ENCODE measurements at regions not wholly inside any gene's neighbourhood (a gene's known extent, or its start where the extent isn't known, plus 50 kb on each side); places are given as distances from the start of the nearest gene placed in this dataset.

- TF ChIP-seq, protein P1, sequence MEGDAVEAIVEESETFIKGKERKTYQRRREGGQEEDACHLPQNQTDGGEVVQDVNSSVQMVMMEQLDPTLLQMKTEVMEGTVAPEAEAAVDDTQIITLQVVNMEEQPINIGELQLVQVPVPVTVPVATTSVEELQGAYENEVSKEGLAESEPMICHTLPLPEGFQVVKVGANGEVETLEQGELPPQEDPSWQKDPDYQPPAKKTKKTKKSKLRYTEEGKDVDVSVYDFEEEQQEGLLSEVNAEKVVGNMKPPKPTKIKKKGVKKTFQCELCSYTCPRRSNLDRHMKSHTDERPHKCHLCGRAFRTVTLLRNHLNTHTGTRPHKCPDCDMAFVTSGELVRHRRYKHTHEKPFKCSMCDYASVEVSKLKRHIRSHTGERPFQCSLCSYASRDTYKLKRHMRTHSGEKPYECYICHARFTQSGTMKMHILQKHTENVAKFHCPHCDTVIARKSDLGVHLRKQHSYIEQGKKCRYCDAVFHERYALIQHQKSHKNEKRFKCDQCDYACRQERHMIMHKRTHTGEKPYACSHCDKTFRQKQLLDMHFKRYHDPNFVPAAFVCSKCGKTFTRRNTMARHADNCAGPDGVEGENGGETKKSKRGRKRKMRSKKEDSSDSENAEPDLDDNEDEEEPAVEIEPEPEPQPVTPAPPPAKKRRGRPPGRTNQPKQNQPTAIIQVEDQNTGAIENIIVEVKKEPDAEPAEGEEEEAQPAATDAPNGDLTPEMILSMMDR (IDR thresholded peaks at IDR 0.05; ENCODE audit: low read depth, low read length, poor library complexity, severe bottlenecking): no peak
- no peak for TF ChIP-seq EZH2phosphoT487 (IDR thresholded peaks at IDR 0.05; ENCODE audit: borderline replicate concordance, low read length)
These were observed 902.8 kb downstream of the DSC3 start for GRCh38 chr18:30139631-30140287.

Measured in DOHH2 (cell line).